CD1c-positive myeloid dendritic cell (primary cell): ENCODE measurements at regions not wholly inside any gene's neighbourhood (a gene's known extent, or its start where the extent isn't known, plus 50 kb on each side); places are given as distances from the start of the nearest gene placed in this dataset.
"Not testable (repeated sequence)": the region's sequence is repeated elsewhere in the genome, so short reads cannot be mapped to it uniquely, and the experiment has no call there.

Source experiments
- DNase-seq: peaks from one replicate; pipeline ENCODE4 v3.0.0-alpha.2; 2016; ENCODE audit errors: extremely low spot score

DNA sequence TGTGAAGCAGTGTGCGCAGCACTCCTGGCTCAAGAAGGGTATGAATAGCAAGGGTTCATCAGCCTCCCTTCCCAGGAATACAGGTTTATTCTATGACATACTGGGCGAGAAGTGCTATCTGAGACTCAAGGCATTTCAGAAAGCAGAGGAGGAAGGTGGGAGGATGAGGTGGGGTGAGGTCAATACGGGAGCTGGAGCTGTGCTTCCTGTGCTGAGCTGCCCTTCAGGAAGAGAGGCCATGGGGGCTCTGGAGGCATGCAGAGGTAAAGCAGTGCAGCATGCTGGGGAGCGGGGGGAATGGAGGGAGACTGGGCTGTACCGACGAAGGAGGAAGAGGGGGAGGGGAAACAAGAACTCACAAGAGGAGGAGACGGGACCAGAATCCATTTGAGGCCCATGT is 717.6 kb downstream of the PTPRU start:
- no peak for DNase-seq

DNA sequence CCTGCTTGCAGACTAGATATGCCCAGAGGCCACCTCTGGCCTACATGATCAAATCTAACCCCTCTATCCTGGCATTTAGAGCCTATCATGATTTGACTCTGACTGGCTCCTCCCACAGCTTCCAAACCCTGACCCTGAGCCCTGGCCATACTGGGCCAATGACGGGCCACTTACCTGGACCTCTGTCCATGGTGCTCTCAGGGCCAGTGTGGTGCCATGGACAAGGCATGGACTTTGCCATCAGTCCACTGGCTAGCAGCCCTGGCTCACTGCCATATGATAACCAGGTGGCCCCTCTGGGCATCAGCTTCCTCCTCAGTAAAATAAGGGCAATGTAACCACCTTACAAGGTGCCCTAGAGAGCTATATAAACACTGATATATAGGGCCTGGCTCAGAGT is 713.4 kb downstream of the PTPRU start:
- no peak for DNase-seq

DNA sequence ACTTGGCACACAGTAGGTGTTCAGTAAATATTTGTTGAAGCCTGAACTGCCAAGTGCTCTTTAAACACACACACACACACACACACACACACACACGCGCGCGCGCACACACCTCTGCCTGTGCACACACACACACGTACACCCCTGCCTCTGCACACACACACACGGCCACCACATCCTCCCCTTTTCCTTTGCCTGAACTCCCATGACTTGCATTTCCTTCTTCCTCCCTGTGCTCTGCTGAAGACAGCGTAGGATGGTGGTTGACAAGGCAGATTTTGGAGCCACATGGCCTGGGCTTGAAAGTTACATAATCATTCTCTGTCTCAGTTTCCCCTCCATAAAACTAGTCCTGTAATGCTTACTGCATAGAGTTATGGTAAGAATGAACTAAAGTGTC is 712.3 kb downstream of the PTPRU start:
- no peak for DNase-seq

DNA sequence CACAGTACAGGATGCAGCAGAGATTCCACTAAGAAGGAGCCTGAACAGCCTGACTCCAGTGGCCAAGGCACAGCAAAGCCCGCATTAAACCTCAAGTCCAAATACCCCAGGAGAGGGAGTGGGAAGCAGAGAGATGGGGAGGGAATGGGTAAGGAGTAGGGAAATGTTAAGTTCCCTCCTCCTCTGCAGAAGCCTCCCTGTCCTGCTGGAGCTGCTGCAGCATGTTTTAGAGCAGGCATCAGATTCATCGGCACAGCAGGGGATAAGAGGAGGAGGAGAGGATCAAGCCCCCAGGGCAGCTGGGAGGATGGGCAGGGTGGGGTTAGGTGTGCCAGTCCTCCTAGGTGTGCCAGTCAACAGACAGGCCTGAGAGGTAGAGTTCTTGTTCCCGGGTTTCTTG is 709.7 kb downstream of the PTPRU start:
- DNase-seq = no peak

DNA sequence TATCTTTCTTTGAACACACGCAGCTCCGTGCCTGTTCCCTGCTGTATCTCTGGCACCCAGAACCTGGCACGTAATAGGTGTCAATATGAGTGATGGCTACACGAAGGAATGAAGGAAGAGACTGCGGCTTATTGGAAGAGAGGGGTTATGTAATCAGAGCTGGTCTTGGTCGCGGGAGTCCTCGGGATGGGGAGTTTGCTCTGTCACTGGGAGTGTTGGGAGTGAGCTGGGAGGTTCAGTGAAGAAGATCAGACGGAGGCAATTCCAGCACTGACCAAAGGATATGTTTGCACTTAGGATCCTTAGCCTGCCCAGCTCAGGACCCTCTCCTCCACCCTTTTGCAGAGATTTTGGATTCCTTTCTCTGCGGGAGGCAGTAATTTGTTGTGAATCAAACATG is 709.1 kb downstream of the PTPRU start:
- no peak for DNase-seq

DNA sequence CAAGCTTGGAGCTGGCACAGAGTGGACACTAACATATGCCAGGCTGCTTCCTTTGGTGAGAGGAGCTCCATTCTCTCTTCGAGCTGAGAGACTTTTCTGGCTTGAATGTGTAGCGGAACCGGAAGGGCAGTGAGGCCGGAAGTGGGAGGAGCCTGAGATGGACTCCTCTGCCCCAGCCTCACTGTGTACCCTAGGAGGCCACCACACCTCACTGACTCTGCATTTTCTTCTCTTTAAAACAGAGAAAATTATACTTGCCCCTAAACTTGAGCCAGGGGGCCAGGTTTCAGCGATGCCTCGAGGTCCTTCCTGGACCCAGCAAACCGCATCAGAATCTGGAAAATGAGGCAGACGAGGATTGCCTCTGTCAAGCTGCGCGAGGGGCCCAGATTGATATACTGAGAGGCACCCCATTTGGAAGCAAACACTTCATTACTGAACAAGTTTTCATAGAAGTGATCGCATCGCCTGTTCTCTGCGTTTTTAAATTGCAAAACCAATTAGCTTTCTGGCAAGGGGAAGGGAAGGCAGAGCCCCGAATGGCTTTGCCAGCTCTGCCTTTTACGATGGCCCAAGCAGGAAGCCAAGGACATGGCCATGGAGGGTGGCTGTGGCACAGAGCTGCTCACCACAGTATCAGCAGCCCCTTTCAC is 708.1 kb downstream of the PTPRU start:
- no peak for DNase-seq

DNA sequence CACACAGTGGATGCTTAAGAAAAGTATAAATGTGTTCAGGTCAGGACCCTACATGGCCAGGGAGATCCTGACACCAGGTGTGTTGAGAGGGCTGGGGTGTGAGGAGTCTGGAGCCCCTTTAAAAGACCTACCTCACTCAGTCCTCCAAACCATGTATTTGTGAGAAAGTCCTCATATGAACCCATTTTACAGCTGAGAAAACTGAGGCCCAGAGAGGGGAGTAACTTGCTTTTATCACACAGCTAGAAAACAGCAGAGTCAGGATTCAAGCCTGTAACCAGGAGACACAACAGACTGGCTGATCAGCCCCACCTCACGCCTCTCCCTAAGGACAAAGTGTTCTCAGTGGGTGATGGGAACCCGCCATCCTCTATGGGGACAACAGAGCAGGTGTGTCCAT is 706.7 kb downstream of the PTPRU start:
- DNase-seq = no peak

DNA sequence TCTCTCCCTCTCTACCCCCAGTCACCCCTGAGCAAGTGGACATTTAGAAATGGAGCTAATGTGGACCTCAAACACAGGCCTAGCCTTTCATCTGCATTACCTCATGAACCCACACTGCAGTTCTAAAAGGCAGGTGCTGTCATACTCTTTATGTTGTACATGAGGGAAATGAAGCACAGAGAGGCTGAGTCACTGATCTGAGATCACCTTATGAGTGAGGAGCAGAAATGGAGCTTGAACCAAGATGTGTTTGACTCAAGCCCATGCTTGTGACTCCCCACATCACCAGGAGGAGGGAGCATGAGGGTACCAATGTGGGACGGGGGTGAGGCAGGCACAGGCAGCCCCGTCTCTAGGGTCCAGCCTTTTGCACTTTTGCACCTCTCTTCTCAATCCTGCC is 702.8 kb downstream of the PTPRU start:
- no peak for DNase-seq

DNA sequence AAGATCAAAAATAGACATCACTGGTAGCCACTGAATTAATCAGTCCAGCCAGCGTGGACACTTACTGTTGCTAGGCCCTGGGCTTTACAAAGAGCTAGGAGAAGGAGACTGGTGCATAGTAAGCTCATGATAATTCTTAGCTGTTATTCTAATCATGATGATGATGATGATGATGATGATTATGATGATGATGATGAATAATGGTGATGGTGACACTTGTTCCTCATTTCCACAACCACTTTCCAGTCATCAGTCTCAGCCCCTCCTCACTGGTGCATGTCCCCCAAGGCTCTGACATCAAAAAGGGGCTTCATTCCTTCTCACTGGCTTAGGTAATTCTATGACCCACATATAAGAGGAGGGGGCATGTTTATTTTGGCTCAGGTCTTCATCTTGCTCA is 701.0 kb downstream of the PTPRU start:
- DNase-seq = no peak

DNA sequence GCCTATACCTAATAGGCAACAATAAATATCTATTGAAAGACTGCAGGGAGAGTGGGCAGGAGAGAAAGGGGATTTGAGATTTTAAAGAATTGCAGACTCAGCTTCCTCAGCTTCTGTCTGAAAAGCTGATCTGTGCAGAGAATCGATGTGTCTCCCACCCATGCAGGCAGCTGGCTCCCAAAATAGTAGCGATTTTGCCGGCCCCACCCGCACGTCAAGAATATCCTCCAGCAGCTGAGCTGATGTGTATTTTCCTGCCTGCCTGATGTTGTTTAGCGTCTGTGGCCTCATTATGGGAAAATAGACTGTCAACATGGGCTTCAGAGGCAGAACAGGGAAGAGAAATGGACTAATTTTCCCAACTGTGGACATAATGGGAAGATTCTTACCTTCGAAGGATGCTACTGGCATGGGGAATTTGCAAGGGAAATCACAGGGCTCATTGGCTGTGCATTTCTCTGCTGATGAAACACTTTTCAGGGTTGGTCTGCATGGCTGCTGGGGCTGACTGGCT is 699.8 kb downstream of the PTPRU start:
- no peak for DNase-seq

DNA sequence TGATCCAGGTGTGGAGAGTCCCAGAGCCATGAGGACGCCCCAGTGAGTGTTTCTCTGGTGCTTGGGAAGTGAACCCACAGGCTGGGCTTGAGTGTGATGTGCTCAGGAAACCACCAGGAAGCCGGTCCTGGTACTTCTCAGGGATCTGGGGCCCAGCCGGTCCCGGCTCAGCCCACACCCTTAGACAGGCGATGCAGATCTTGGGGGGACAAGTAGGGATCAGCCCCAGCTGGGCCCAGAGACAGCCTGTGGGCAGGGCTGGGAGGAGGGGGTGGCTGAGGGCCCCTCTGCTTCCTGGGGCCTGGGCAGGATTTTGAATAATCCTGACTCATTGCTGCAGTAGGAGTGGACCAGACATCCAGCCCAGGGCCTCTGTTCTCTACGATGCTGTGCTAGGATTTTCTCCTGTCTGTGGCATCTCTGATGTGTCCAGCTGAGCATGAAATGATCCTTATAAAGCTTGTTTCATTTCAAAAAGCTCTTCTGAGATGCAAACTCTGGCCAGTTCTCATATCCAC is 698.0 kb downstream of the PTPRU start:
- no peak for DNase-seq

DNA sequence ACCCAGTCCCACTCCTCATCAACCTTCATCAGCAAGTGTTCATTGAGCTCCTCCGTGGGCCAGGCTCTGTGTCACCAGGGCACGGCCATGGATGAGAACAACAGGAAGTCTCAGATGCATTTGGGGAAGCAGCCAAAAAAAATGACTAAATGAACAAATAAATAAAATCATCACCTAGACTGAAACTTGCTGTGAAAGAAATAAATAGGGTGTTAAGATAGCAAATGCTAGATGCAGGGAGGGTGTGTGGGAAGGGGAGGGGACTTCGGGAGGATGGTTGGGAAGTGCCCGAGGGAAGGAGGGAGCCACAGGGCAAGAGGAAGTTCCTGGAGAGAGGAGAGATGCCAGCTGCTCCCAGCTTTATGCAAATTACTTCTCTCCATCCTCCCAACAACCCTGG is 696.7 kb downstream of the PTPRU start:
- DNase-seq = no peak

DNA sequence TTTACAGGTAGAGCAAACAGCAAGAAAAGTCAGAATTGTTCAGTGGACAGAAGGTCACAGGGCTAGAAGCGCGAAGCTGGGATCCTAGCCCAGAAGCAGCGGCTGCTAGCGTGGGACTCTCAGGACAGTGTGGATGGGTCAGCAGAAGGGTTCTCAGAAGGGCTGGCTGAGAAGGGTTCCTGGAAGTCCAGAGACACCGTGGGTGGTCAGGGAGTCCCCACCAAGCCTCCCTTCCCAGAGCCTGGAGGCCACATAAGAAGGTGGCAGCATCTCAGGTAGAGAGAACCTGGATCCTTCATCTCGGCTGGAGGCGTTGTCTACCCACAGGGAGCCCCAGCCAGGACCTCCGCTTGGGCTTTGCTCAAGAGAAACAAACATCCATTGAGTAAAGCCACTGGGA is 696.3 kb downstream of the PTPRU start:
- no peak for DNase-seq

DNA sequence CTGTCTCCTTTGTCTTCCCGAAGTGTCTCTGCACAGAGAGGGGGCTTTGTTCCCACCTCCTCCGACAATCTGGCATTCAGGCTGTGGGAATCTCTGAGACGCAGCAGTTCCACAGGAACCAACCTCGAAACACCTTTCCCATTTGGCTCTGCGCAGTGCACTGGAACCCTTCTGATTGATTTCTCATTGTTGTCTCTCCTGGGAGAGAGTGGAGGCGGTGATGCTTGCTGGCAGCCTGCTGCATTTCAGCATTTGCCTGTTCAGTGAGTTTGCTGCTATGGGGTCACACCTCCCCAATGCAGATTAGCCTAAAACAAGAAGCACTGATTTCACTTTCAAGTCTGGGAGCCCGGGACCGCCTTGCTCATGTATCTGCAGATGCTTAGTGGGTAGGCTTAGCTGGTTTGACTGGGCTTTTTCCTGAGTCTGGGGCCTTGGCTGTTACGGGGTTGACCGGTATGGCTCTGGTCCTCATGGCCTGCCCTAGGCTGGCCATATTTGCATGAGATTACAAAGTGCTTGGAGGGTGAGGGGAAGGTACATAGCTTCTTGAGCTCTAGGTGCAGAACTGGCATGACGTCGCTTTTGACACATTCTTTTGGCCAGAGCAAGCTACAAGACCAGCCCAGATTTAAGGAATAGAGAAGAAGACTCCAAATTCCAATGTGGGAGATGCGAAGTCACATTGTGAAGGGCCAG is 695.3 kb downstream of the PTPRU start:
- no peak for DNase-seq

DNA sequence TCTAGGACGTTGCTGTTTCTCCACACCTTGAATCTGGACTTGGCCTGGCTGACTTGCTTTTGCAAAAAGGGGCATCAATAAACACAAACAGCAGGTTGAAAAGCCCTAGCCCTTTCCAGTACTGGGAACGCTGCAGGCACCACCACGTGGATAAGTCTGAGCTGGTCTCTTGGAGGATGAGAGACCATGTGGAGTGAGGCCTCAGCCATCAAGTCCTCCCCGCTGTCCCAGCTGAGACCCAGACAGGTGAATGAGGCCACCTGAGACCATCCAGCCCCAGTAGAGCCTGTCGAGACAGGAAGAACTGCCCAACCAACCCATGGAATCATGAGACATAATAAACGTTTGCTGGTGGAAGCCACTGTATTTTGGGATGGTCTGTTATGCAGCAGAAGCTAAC is 688.7 kb downstream of the PTPRU start:
- DNase-seq = no peak

DNA sequence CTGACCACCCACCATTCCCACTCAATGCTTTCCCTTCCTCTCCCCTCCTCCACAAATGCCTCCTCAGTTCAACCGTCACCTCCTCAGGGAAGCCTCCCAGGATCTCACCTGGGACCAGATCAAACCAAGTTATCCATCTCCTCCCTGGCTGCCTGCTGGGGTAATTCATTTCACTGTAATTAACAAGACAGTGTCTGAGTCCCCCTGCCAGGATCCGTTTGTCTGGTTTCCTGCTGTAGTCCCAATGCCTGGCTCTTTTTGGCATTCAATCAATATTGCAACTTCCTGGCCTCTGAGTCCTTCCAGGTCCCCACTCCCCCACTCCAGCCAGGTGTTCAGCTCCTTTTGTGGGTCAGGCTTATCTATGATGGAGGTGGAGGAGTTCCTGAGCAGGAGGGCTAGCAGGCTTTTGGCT is 687.7 kb downstream of the PTPRU start:
- no peak for DNase-seq

DNA sequence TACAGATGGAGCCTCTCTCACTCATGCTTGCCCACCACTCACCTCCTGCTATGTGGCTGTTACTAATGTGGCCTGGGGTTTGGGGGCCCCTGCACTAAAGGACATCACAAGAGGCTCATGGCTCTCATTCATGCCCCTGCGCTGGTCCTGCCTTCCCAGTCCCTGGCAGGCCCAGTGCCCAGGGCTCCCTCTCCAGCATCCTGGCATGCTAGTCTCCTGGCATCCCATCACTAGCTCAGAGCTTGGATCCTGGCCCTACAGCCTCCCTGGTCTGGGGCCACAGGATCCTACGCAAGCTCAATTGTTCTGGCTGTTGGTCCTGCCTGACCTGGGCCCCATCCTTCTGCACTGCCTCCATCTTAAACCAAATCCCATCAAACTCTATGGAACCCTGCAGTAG is 685.4 kb downstream of the PTPRU start:
- no peak for DNase-seq

DNA sequence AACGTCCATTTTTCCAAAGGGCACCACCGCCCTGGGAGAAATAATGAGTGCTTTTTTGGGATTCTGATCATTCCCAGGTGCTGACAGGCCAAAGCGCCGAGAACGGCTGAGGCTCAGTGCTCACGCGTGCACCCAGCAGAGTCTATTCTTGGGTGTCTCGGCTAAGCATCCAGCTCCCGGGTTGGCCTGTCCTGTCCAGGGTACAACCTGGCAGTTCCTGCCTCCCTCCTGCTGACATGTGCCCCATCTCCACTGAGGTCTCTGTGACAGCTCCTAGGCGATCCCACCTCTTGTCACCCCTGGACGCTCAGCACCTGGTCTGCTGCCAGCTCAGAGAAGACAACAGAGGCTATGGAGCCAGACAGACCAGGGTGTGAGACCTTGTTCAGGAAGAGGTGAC is 684.5 kb downstream of the PTPRU start:
- DNase-seq = no peak

DNA sequence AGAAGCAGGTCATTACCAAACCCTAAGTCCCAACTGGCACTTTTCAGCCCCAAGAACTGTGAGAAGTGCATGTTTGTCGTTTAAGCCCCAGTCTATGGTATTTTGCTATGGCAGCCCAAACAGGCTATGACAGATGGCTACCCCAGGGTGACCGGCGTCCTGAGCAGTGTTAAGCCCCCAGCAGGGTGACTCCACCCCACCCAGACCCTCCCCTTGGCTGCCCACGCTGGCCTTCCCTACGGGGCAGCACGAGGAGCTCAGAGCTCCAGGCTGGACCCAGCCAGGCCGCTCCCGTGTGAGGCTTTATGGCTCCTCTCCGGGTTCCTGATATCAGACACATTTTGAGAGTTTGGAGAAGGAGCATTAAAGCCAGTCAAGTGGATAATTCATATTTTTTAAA is 684.0 kb downstream of the PTPRU start:
- no peak for DNase-seq

DNA sequence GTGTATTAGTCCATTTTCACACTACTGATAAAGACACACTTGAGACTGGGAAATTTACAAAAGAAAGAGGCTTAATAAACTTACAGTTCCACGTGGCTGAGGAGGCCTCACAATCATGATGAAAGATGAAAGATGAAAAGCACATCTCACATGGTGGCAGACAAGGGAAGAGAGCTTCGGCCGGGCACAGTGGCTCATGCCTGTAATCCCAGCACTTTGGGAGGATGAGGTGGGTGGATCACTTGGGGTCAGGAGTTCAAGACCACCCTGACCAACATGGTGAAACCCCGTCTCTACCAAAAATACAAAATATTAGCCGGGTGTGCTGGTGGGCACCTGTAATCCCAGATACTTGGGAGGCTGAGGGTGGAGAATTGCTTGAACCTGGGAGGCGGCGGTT is 682.7 kb downstream of the PTPRU start:
- DNase-seq = not testable (repeated sequence)

DNA sequence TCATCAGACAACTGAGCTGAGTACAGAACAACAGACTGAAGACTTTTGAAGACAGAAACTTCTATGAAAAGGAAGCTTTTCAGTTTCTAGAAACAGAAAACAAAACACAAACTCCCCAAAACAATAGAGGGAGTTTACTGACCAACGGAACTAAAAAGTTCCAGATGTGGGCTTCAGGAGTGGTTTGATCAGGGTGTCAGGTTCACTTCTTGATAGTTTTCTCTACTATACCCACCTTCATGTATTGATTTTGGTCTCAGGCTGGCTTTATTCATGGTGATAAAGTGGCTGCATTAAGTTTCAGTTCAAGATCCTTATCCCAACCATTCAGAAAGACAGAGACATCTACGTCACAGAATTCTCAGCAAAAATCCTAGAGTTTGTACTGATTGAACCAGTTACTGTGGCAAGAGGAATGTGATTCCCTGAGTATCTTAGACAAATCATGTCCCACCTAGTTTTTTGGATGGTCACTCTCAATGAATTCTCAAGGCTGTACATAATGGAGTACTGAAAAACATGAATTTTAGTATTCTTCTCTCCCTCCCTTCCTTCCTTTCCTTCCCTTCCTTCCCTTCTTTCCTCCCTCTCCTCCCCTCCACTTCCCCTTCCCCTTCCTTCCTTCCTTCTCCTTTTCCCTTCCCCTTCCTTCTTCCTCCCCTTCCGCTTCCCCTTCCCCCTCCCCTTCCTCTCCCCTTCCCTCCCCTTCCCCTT is 680.5 kb downstream of the PTPRU start:
- DNase-seq = no peak

DNA sequence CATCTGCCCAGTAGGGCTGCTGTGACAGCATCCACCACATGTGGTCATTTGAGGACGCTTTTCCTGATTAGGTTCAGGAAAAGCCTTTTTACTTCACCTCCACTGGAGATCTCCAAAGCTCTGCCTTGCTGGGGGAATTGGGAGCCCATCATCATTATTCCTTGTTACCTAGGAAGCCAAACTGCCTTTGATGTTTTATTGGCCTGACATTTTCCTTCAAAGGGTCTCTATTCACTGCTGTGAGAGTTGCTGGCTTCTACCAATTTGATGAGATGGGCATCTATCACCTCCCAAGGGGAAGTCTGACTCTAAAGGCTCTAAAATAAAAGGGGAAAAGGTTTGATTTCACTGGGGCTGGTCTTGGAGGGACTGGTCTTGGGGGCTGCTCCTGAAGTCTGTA is 678.6 kb downstream of the PTPRU start:
- no peak for DNase-seq

DNA sequence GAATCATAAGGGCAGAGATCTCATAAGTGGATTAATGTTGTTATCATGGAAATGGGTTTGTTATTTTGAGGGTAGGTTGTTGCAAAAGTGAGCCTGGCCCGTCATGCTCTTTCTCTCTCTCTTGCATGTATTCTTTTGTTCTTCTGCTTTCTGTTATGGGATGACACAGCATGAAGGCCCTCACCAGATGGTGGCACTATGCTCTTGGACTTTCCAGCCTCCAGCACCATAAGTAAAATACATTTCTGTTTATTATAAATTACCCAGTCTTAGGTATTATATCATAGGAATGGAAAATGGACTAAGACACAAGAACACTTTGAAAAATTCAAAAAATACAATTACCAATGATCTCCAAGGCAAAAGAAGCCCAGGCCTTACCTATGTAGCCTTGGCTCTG is 676.1 kb downstream of the PTPRU start:
- DNase-seq = peak; percentile 18
